ENCODE measurements at regions not wholly inside any gene's neighbourhood (a gene's known extent, or its start where the extent isn't known, plus 50 kb on each side); places are given as distances from the start of the nearest gene placed in this dataset.

- ChIA-PET CTCF (interaction anchor here (0.5 to 5.0 kb wide), 4 partner anchors 27 to 202 kb away, joined by 3 to 80 read pairs (median 5); no protein-coding TSS in a partner anchor), POLR2A (ENCODE audit: low non-redundant PET) (no interaction called here)
- TF ChIP-seq CTCF (conservative IDR thresholded peaks at IDR 0.05; ENCODE audit: low read depth), result peak; percentile 66
- DNase-seq (ENCODE audit: low spot score), result peak; percentile 24
- no peak overlapping the region for H3K27ac ChIP-seq
Measured at GRCh38 chr9:33719581-33720374, 75.6 kb upstream of the PRSS3 start.

GRCh38 chr9:33721674-33722358 lies 73.5 kb upstream of the PRSS3 start:
- CTCF ChIA-PET, result interaction anchor here (0.6 to 5.0 kb wide), 17 partner anchors 9 to 425 kb away, joined by 3 to 80 read pairs (median 4); partner anchors contain the start of gene ANKRD18B
- peak; percentile 100 for TF ChIP-seq CTCF (conservative IDR thresholded peaks at IDR 0.05; ENCODE audit: low read depth)
- DNase-seq (ENCODE audit: low spot score), result peak; percentile 82
- POLR2A ChIA-PET (ENCODE audit: low non-redundant PET), result interaction anchor here (0.5 kb wide), 1 partner anchor 96 kb away, joined by 7 read pairs; no protein-coding TSS in a partner anchor
- H3K27ac ChIP-seq, result no peak overlapping the region

- ChIA-PET CTCF (interaction anchor here (0.6 to 5.0 kb wide), 9 partner anchors 9 to 348 kb away, joined by 3 to 80 read pairs (median 4); no protein-coding TSS in a partner anchor), POLR2A (ENCODE audit: low non-redundant PET) (interaction anchor here (0.5 kb wide), 1 partner anchor 96 kb away, joined by 7 read pairs; no protein-coding TSS in a partner anchor)
- TF ChIP-seq CTCF (conservative IDR thresholded peaks at IDR 0.05; ENCODE audit: low read depth), result peak; percentile 85
- H3K27ac ChIP-seq, result no peak overlapping the region
- no peak for DNase-seq (ENCODE audit: low spot score)
Measured at GRCh38 chr9:33722359-33722675, 73.0 kb upstream of the PRSS3 start.

- TF ChIP-seq CTCF (conservative IDR thresholded peaks at IDR 0.05; ENCODE audit: low read depth), result no peak
- CTCF ChIA-PET, result interaction anchor here (1.0 kb wide), 1 partner anchor 104 kb away, joined by 3 read pairs; no protein-coding TSS in a partner anchor
- no peak overlapping the region for H3K27ac ChIP-seq
- POLR2A ChIA-PET (ENCODE audit: low non-redundant PET), result interaction anchor here (0.6 kb wide), 1 partner anchor 12 kb away, joined by 5 read pairs; no protein-coding TSS in a partner anchor
- DNase-seq (ENCODE audit: low spot score), result no peak
Measured at GRCh38 chr9:33728613-33729012, 66.7 kb upstream of the PRSS3 start.

- ChIA-PET CTCF (interaction anchor here (1.4 kb wide), 1 partner anchor 9 kb away, joined by 6 read pairs; no protein-coding TSS in a partner anchor), POLR2A (ENCODE audit: low non-redundant PET) (no interaction called here)
- no peak for DNase-seq (ENCODE audit: low spot score)
Measured at GRCh38 chr9:33731142-33731541, 64.2 kb upstream of the PRSS3 start.

More at GRCh38 chr9:33731142-33731541, 64.2 kb upstream of the PRSS3 start:
- TF ChIP-seq CTCF (conservative IDR thresholded peaks at IDR 0.05; ENCODE audit: low read depth), result no peak
- H3K27ac ChIP-seq, result no peak overlapping the region

Measured in RWPE1 (cell line).